ENCODE measurements at regions not wholly inside any gene's neighbourhood (a gene's known extent, or its start where the extent isn't known, plus 50 kb on each side); places are given as distances from the start of the nearest gene placed in this dataset.

DNA sequence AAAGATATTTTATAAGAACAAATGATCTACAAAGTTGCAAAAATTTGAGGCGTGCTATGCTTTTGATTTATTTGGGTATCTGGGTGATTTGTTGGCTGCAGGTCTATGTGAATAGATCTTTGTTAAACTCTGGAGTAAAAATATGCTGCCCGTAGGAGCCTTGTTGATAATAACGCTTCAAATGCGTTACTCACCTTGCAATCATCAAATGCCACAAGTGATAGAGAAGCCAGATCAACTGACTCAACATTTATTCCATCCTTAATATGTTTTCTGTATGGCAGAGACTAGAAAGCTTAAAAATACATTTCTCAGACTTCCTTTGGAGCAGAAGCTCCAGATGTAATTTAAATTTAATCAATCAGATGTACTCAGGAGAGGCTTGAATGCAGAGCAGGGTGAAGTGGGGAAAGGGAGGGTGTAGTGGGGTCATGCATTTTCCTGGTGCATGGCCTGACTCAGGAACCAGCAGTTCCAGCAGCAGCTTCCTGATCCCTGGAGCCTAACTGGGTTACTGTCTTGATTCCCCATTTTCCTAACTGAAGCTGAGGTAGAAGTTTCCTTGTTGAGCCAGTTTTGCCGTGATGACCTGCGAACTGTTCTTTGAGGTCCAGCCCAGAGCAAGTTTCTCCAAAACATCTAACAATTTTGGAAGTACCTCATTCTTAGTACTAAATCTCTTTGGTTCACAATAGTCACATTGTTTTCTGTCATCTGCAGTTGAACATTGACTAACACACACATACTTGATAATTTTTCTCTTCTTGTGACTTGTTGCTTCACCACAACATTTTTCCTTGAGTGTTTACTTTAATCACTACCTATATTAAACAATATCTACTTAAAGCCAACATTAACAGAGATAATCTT lies 284.7 kb upstream of the CWC22 start:
- TF ChIP-seq, protein P1, sequence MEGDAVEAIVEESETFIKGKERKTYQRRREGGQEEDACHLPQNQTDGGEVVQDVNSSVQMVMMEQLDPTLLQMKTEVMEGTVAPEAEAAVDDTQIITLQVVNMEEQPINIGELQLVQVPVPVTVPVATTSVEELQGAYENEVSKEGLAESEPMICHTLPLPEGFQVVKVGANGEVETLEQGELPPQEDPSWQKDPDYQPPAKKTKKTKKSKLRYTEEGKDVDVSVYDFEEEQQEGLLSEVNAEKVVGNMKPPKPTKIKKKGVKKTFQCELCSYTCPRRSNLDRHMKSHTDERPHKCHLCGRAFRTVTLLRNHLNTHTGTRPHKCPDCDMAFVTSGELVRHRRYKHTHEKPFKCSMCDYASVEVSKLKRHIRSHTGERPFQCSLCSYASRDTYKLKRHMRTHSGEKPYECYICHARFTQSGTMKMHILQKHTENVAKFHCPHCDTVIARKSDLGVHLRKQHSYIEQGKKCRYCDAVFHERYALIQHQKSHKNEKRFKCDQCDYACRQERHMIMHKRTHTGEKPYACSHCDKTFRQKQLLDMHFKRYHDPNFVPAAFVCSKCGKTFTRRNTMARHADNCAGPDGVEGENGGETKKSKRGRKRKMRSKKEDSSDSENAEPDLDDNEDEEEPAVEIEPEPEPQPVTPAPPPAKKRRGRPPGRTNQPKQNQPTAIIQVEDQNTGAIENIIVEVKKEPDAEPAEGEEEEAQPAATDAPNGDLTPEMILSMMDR (IDR thresholded peaks at IDR 0.05), result no peak
- TF ChIP-seq POLR2A (IDR thresholded peaks at IDR 0.05), result no peak

All from Peyer's patch (tissue), 4 donors.